ENCODE measurements at regions not wholly inside any gene's neighbourhood (a gene's known extent, or its start where the extent isn't known, plus 50 kb on each side); places are given as distances from the start of the nearest gene placed in this dataset.

- in situ Hi-C loops (cut with MboI; ENCODE audit: low sequenced_read_pairs in 4 of 4) (no loop called here), intact Hi-C loops (cut with DNase I; ENCODE audit: low total_unique reads) (no loop called here)
- Histone ChIP-seq H3K4me1 (peaks cover 7 to 18% of the 10 kb centered on the region in 2 donors), H3K9me3 (no peaks in the 10 kb centered on the region), H3K36me3 (no peaks in the 10 kb centered on the region), H3K27me3 (no peaks in the 10 kb centered on the region), H3K4me3 (no peak overlapping the region), H3K27ac (no peak overlapping the region)
- ATAC-seq = no peak
- TF ChIP-seq POLR2A (IDR thresholded peaks at IDR 0.05) (no peak), CTCF (IDR thresholded peaks at IDR 0.05 in 4 of 5, conservative IDR thresholded peaks at IDR 0.05 in 1 of 5) (no peak)
- DNase-seq = no peak
These were observed 116.3 kb upstream of the KLHL29 start for GRCh38 chr2:23268467-23269263.

DNA sequence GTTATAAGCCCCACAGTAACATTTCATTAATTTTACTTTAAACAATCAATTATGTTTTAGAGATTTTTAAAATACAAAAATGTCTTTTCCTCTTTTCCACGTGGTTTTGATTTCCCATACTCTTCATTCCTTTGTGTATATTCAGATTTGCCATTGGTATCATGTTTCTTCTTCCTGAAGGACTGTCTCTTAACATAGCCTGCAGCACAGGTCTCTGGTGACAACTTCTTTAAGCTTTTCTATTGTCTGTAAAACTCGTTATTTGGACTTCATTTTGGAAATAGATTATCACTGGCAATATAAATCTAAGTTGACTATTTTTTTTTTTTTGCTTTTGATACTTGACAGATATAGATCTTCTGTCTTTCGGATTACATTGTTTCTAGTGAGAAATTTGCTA lies 115.2 kb upstream of the KLHL29 start:
- H3K4me1 ChIP-seq = peaks cover 7 to 18% of the 10 kb centered on the region in 2 donors
- no peaks in the 10 kb centered on the region for H3K9me3 ChIP-seq
- intact Hi-C loops (cut with DNase I; ENCODE audit: low total_unique reads) = loop anchor here (10.0 kb wide), 1 partner anchor 1785 kb away; no protein-coding TSS in a partner anchor
- H3K27ac ChIP-seq = no peak overlapping the region
- ATAC-seq (no peak), DNase-seq (no peak)
- in situ Hi-C loops (cut with MboI; ENCODE audit: low sequenced_read_pairs in 4 of 4) = no loop called here
- H3K27me3 ChIP-seq = no peaks in the 10 kb centered on the region
- no peaks in the 10 kb centered on the region for H3K36me3 ChIP-seq
- TF ChIP-seq CTCF (IDR thresholded peaks at IDR 0.05 in 4 of 5, conservative IDR thresholded peaks at IDR 0.05 in 1 of 5) = no peak
- no peak for TF ChIP-seq POLR2A (IDR thresholded peaks at IDR 0.05)
- no peak overlapping the region for H3K4me3 ChIP-seq

DNA sequence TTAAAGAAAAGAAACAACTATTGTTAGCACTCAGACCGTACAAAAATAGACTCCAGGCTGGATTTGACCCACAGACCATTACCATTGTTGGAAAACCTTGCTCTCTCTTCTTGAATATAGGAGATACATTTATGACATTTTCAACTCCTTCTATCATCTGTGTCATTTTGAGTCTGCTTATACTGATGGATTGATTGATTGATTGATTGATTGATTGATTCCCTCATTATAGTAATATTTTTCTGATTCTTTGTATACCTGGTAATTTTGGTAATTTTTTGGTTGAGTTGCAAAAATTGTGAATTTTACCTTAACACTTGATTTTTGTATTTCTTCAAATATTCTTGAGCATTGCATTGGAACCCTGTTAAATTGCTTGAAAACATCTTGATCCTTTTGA lies 114.2 kb upstream of the KLHL29 start:
- H3K36me3 ChIP-seq = no peaks in the 10 kb centered on the region
- no peak for DNase-seq
- intact Hi-C loops (cut with DNase I; ENCODE audit: low total_unique reads) = loop anchor here (10.0 kb wide), 1 partner anchor 1784 kb away; no protein-coding TSS in a partner anchor
- no peak for ATAC-seq
- TF ChIP-seq CTCF (IDR thresholded peaks at IDR 0.05 in 4 of 5, conservative IDR thresholded peaks at IDR 0.05 in 1 of 5) (no peak), POLR2A (IDR thresholded peaks at IDR 0.05) (no peak)
- in situ Hi-C loops (cut with MboI; ENCODE audit: low sequenced_read_pairs in 4 of 4) = no loop called here
- peaks cover 7 to 18% of the 10 kb centered on the region in 2 donors for H3K4me1 ChIP-seq
- no peaks in the 10 kb centered on the region for H3K27me3 ChIP-seq
- H3K4me3 ChIP-seq = no peak overlapping the region
- no peaks in the 10 kb centered on the region for H3K9me3 ChIP-seq
- H3K27ac ChIP-seq = no peak overlapping the region

DNA sequence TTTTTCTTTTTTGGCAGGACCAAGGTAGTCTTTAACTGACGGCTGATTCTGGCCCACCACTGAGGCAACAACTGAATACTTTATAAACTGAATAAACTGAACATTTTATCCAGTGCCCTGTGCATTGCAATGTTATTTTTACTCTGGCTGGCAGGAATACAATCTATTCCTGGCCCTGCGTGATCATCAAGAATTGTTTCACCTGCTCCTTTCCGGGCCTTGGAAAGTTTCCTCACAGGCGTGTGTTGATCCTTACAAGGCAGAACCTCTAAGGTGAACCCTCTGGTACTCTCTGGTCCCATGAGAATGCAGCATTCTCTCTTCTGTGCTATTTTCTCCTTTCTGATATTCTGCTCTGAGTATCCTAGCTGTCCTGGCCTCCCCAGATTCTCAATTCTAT lies 113.7 kb upstream of the KLHL29 start:
- intact Hi-C loops (cut with DNase I; ENCODE audit: low total_unique reads) (loop anchor here (10.0 kb wide), 1 partner anchor 1784 kb away; no protein-coding TSS in a partner anchor), in situ Hi-C loops (cut with MboI; ENCODE audit: low sequenced_read_pairs in 4 of 4) (no loop called here)
- Histone ChIP-seq H3K4me1 (peaks cover 7 to 18% of the 10 kb centered on the region in 2 donors), H3K27ac (no peak overlapping the region), H3K9me3 (no peaks in the 10 kb centered on the region), H3K27me3 (no peaks in the 10 kb centered on the region), H3K36me3 (no peaks in the 10 kb centered on the region), H3K4me3 (no peak overlapping the region)
- DNase-seq (no peak), ATAC-seq (peak; percentile 53 to 68)
- no peak for TF ChIP-seq CTCF (IDR thresholded peaks at IDR 0.05 in 4 of 5, conservative IDR thresholded peaks at IDR 0.05 in 1 of 5)
- no peak for TF ChIP-seq POLR2A (IDR thresholded peaks at IDR 0.05)

Data from gastrocnemius medialis (tissue), 4 donors.